ENCODE measurements at regions not wholly inside any gene's neighbourhood (a gene's known extent, or its start where the extent isn't known, plus 50 kb on each side); places are given as distances from the start of the nearest gene placed in this dataset.

GRCh38 chr11:24389575-24389974, 107.3 kb upstream of the LUZP2 start:
- Histone ChIP-seq H3K27ac (ENCODE audit: low read length) (no peak overlapping the region), H3K36me3 (replicated peaks; ENCODE audit: low read depth, low read length) (no peaks in the 10 kb centered on the region), H2AFZ (ENCODE audit: low read depth, low read length) (no peak overlapping the region), H4K20me1 (ENCODE audit: insufficient read depth, low read length) (no peaks in the 10 kb centered on the region), H3K9me3 (ENCODE audit: insufficient read depth, low read length) (no peaks in the 10 kb centered on the region), H3K79me2 (ENCODE audit: low read length) (no peaks in the 10 kb centered on the region), H3K4me3 (ENCODE audit: low read length) (no peak overlapping the region), H3K4me1 (ENCODE audit: low read length) (no peaks in the 10 kb centered on the region), H3K4me2 (ENCODE audit: low read length) (no peak overlapping the region), H3K9ac (ENCODE audit: low read length) (no peak overlapping the region), H3K27me3 (ENCODE audit: low read depth, low read length) (no peaks in the 10 kb centered on the region)
- TF ChIP-seq, protein P1, sequence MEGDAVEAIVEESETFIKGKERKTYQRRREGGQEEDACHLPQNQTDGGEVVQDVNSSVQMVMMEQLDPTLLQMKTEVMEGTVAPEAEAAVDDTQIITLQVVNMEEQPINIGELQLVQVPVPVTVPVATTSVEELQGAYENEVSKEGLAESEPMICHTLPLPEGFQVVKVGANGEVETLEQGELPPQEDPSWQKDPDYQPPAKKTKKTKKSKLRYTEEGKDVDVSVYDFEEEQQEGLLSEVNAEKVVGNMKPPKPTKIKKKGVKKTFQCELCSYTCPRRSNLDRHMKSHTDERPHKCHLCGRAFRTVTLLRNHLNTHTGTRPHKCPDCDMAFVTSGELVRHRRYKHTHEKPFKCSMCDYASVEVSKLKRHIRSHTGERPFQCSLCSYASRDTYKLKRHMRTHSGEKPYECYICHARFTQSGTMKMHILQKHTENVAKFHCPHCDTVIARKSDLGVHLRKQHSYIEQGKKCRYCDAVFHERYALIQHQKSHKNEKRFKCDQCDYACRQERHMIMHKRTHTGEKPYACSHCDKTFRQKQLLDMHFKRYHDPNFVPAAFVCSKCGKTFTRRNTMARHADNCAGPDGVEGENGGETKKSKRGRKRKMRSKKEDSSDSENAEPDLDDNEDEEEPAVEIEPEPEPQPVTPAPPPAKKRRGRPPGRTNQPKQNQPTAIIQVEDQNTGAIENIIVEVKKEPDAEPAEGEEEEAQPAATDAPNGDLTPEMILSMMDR (IDR thresholded peaks at IDR 0.05; ENCODE audit: low read depth, low read length), result no peak
- TF ChIP-seq EZH2phosphoT487 (IDR thresholded peaks at IDR 0.05; ENCODE audit: low read depth), result no peak

- H3K9ac ChIP-seq (ENCODE audit: low read length), result no peak overlapping the region
- TF ChIP-seq, protein P1 (IDR thresholded peaks at IDR 0.05; ENCODE audit: low read depth, low read length), result no peak
- no peak for TF ChIP-seq EZH2phosphoT487 (IDR thresholded peaks at IDR 0.05; ENCODE audit: low read depth)
- no peaks in the 10 kb centered on the region for H3K27me3 ChIP-seq (ENCODE audit: low read depth, low read length)
- no peaks in the 10 kb centered on the region for H3K79me2 ChIP-seq (ENCODE audit: low read length)
- no peak overlapping the region for H2AFZ ChIP-seq (ENCODE audit: low read depth, low read length)
- H3K4me2 ChIP-seq (ENCODE audit: low read length), result no peak overlapping the region
- H4K20me1 ChIP-seq (ENCODE audit: insufficient read depth, low read length), result no peaks in the 10 kb centered on the region
- H3K27ac ChIP-seq (ENCODE audit: low read length), result no peak overlapping the region
- no peaks in the 10 kb centered on the region for H3K4me1 ChIP-seq (ENCODE audit: low read length)
- H3K36me3 ChIP-seq (replicated peaks; ENCODE audit: low read depth, low read length), result no peaks in the 10 kb centered on the region
- no peaks in the 10 kb centered on the region for H3K9me3 ChIP-seq (ENCODE audit: insufficient read depth, low read length)
- H3K4me3 ChIP-seq (ENCODE audit: low read length), result no peak overlapping the region
Measured at GRCh38 chr11:24390016-24390415, 106.8 kb upstream of the LUZP2 start.

- H2AFZ ChIP-seq (ENCODE audit: low read depth, low read length), result no peak overlapping the region
- TF ChIP-seq, protein P1 (IDR thresholded peaks at IDR 0.05; ENCODE audit: low read depth, low read length), result no peak
- TF ChIP-seq EZH2phosphoT487 (IDR thresholded peaks at IDR 0.05; ENCODE audit: low read depth), result no peak
Measured at GRCh38 chr11:24390762-24391161, 106.1 kb upstream of the LUZP2 start.

GRCh38 chr11:24391167-24391566, 105.7 kb upstream of the LUZP2 start:
- Histone ChIP-seq H3K27ac (ENCODE audit: low read length) (no peak overlapping the region), H4K20me1 (ENCODE audit: insufficient read depth, low read length) (no peaks in the 10 kb centered on the region), H3K9ac (ENCODE audit: low read length) (no peak overlapping the region), H3K79me2 (ENCODE audit: low read length) (no peaks in the 10 kb centered on the region), H3K4me2 (ENCODE audit: low read length) (no peak overlapping the region), H3K9me3 (ENCODE audit: insufficient read depth, low read length) (no peaks in the 10 kb centered on the region), H2AFZ (ENCODE audit: low read depth, low read length) (no peak overlapping the region), H3K27me3 (ENCODE audit: low read depth, low read length) (no peaks in the 10 kb centered on the region), H3K4me3 (ENCODE audit: low read length) (no peak overlapping the region), H3K36me3 (replicated peaks; ENCODE audit: low read depth, low read length) (no peaks in the 10 kb centered on the region), H3K4me1 (ENCODE audit: low read length) (no peaks in the 10 kb centered on the region)
- TF ChIP-seq, protein P1 (IDR thresholded peaks at IDR 0.05; ENCODE audit: low read depth, low read length), result no peak
- no peak for TF ChIP-seq EZH2phosphoT487 (IDR thresholded peaks at IDR 0.05; ENCODE audit: low read depth)

More at GRCh38 chr11:24390762-24391161, 106.1 kb upstream of the LUZP2 start:
- Histone ChIP-seq H3K9ac (ENCODE audit: low read length) (no peak overlapping the region), H3K79me2 (ENCODE audit: low read length) (no peaks in the 10 kb centered on the region), H3K27ac (ENCODE audit: low read length) (no peak overlapping the region), H3K27me3 (ENCODE audit: low read depth, low read length) (no peaks in the 10 kb centered on the region), H3K36me3 (replicated peaks; ENCODE audit: low read depth, low read length) (no peaks in the 10 kb centered on the region), H3K9me3 (ENCODE audit: insufficient read depth, low read length) (no peaks in the 10 kb centered on the region), H3K4me3 (ENCODE audit: low read length) (no peak overlapping the region), H3K4me1 (ENCODE audit: low read length) (no peaks in the 10 kb centered on the region), H3K4me2 (ENCODE audit: low read length) (no peak overlapping the region), H4K20me1 (ENCODE audit: insufficient read depth, low read length) (no peaks in the 10 kb centered on the region)
